Stimulated activated CD4-positive, alpha-beta T cell treated with anti-CD3 and anti-CD28 coated beads, TNF-alpha, amount 100 ng/mL, for 1 hour (primary cell): ENCODE measurements at regions not wholly inside any gene's neighbourhood (a gene's known extent, or its start where the extent isn't known, plus 50 kb on each side); places are given as distances from the start of the nearest gene placed in this dataset.

Experiments
- DNase-seq, 3 donors: peaks; one replicate each; pipeline ENCODE4 v3.0.0-alpha.2; 2020; ENCODE audit warnings: low read depth in 3 of 3, low spot score in 1 of 3

DNA sequence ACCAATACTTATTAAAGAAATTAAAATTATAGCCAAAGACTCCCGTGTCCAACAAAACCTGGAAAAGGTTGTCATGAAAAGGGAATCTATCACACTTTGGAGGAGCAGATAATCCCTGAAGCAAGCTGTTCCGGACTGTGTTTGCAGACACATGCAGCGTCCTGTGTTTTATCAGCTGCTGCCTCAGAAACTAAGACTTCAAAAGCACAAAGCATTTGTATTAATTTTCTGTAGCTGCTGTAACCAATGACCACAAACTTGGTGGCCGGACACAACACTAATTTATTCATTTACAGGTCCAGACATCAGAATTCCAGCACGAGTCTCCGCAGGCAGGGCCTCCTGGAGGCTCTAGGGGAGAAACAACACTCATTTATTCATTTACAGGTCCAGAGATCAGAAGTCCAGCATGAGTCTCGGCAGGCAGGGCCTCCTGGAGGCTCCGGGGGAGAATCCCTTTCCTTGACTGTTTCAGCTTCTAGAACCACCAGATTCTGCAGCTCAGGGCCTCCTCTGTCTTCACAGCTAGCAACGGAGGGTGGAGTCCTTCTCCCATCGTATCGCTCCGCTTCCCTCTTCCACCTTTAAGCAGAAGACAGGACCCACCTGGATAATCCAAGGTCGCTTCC lies 465.3 kb downstream of the BRD1 start:
- no peak for DNase-seq

DNA sequence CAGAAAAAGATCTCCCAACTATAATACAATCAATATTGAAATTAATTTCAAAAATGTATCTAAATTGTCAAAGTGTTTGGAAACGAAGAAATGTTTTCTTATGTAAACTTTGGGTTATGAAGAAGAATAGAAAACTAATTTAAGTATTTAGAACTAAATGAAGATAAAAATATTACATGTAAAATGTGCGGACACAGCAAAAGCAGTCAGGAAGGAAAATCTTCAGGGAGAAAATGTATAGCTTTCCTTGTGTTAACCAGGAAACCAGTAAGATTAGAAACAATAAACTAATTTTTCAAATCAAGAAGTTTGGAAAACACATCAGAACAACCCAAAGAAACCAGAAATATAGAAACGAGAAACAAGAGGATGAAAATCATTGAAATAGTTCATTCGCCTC lies 466.5 kb downstream of the BRD1 start:
- no peak for DNase-seq

DNA sequence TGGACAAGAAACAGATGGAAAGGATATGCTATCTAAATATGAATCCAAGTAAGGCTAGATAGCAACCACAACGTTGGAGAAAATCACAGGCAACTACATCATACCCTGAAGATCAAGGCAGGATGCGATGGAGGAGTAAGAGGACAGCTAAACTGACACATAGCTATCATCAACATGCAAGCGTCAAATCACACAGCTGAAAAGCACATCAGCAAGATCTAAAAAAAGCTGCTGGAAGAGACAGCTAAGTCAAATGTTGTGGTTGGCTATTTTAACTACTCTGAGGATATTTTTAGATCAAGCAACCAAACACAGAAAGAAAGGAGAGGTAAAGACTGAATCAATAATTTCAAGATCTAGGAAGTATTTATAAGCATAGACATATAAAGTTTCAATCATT lies 466.9 kb downstream of the BRD1 start:
- DNase-seq, result no peak

DNA sequence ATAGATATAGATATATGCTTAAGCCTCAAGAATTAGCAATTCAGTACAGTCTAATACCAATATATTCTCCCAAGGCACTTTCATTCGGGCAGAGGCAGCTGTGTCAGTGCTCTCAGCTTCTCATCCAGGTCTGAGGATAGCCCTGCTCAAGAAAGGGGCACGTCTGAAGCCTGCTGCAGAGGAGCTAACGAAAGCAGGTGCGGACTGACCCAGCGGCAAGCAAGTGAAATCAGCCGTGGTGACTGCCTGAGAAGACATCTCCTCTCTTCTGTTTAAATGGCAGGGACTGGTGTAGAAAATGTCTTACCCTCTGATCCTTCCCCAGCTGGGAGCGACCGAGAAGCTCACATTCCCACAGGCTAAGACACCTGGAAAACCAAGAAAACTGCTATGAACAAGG lies 468.6 kb downstream of the BRD1 start:
- no peak for DNase-seq

- no peak for DNase-seq
These were observed 469.8 kb downstream of the BRD1 start for GRCh38 chr22:49357661-49358440.

GRCh38 chr22:49356428-49356827 lies 471.2 kb downstream of the BRD1 start:
- no peak for DNase-seq

DNA sequence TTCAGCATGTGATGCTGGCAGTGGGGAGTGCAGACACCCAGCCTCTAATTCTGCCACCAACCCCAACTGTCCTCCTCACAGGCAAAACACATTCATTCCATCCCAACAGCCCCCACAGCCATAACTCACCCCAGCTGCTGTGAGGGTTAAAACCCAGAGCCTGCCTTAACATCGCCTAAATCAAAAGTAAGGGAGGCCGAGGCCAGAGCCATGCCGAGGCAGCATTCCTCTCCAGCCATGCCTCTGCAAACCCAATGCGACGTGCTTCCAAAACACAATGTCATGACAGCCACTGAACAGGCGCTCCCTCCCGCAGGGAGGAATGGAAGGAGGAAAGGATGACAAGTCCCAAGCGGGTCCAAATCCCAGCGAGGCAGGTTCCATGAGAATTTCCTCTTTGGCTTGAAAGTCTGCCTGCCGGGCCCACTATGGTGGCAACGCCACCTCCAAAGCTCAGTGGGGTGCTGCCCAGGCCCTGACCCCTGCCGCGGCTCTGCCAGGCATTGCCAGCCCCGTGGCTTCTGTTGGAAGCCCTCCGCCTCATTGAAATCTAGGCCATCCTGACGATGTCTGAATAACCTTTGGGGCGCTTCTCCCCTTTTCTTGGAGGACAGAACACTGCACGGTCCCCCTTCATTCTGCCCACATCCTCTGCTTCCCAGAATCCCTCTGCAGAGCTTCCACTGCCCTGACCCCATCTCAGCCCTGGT lies 472.3 kb downstream of the BRD1 start:
- DNase-seq, result no peak

GRCh38 chr22:49354516-49355210 lies 473.0 kb downstream of the BRD1 start:
- DNase-seq, result no peak

- DNase-seq, result no peak
These were observed 474.4 kb downstream of the BRD1 start for GRCh38 chr22:49353235-49353634.

GRCh38 chr22:49352361-49353169 lies 475.1 kb downstream of the BRD1 start:
- no peak for DNase-seq

GRCh38 chr22:49351761-49352227 lies 475.9 kb downstream of the BRD1 start:
- DNase-seq, result no peak

- DNase-seq, result no peak
These were observed 477.1 kb downstream of the BRD1 start for GRCh38 chr22:49350441-49351121.

GRCh38 chr22:49349841-49350381 lies 477.8 kb downstream of the BRD1 start:
- DNase-seq, result no peak

DNA sequence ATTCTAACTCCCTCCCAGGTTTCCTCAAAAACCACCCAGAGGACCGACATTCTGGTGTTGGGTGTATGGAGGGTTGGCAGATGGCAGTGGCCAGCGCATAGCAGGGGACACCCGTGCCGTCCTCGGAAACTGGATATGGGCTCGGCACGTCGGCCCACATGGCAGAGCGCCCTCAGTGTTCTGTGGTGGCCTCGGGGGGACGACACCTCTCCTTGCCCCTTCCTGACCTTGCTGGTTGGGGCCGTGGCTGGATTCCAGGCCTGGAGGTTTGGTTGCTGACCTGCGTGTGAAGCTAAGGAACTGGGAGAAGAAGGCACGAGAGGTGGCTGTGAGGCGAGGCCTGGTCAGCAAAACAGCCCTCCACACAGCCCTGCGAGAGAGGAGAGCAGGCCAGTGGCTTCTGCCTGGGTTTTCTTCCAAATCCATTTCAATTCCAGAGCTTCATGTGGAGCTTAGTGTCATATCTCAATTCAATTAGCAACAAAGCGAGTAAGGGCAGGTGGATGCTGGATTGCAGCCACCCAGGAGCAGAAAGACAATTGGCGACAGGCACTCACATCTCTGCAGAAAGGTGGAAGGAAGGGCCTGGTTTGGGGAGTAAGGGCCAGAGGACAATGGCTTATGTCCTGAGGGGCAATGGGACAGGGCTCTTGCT lies 478.4 kb downstream of the BRD1 start:
- no peak for DNase-seq

DNA sequence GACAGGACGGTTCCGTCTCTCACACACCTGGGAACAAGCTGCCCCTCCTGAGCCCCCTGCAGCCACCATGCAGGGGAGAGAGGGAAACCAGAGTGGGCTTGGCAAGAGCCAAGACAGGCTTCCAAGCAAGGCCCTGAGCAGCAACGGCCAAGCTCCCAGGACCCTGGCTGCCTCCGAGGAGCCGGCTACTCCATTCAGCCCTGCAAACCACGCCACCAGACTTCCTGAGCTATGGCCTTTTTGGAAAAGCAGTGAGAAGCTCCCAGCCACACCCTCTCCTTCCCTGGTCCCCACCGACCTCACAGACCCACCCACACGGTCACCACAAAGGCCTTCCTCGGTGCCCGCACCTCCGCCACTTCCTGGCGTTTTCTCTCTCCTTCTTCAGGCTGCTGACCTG lies 479.0 kb downstream of the BRD1 start:
- DNase-seq, result no peak

- DNase-seq, result no peak
These were observed 480.3 kb downstream of the BRD1 start for GRCh38 chr22:49347376-49347775.

DNA sequence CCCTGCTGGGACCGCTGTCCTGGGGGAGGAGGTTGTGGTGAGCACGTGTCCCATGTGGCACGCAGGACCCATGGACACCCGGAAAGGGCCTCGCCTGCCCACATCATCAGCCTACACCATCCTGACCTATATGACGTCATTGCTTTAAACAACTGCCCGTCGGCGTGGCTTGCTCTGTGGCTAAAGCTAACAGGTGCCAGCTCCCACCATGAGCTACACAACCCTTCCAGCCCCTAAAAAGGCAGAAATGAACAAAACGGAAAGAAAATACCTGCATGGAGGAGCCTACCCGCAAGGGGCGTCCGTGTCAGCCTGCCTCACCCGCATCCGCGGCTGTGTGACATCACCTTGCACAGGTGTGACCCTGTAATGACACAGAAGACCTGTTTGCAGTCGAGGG lies 481.8 kb downstream of the BRD1 start:
- DNase-seq, result no peak

- no peak for DNase-seq
These were observed 483.0 kb downstream of the BRD1 start for GRCh38 chr22:49344656-49345055.

GRCh38 chr22:49344161-49344560 lies 483.5 kb downstream of the BRD1 start:
- DNase-seq, result no peak
